GM12878 (cell line): ENCODE measurements at regions not wholly inside any gene's neighbourhood (a gene's known extent, or its start where the extent isn't known, plus 50 kb on each side); places are given as distances from the start of the nearest gene placed in this dataset.

Source experiments
- ATAC-seq: fragments of 200-7000 bp; cut with Tn5 transposase; 3 replicates; pipeline ENCODE4 v1.9.1; 2020; ENCODE audit warnings: mild to moderate bottlenecking, moderate library complexity
- BruUV-seq: library from RNA; stranded (reverse); fragments of 400-500 nt; replicated peaks from 2 replicates; lab custom pipeline; 2021; lab: Mats Ljungman, UMichigan
- CTCF ChIA-PET: fragments of 300-600 bp; sonication (Branson Sonifier 250); formaldehyde crosslinking; extraction: SDS; loops from one replicate; lab custom pipeline; 2021; ENCODE audit warnings: inconsistent platforms; lab: Yijun Ruan, JAX
- POLR2A ChIA-PET: fragments of 350-600 bp; formaldehyde crosslinking; extraction: SDS; loops from one replicate; lab custom pipeline; 2021; ENCODE audit warnings: inconsistent platforms; lab: Charles Lee
- RAD21 ChIA-PET: fragments of 300-600 bp; sonication (Branson Sonifier 250); formaldehyde crosslinking; loops from one replicate; lab custom pipeline; 2023; ENCODE audit warnings: antibody characterized with exemption; ENCODE audit not compliant: unreplicated experiment; lab: Charles Lee
- SMC1A ChIA-PET: fragments of 300-600 bp; sonication (Branson Sonifier 250); formaldehyde crosslinking; loops from one replicate; lab custom pipeline; 2023; ENCODE audit not compliant: unreplicated experiment, uncharacterized antibody; lab: Charles Lee
- DNase-seq: peaks from one replicate; pipeline ENCODE4 v3.0.0-alpha.2; 2011; ENCODE audit warnings: low read depth, low spot score
- FAIRE-seq: peaks from 3 replicates; lab custom pipeline; 2011; peaks lifted over from hg19 to GRCh38; lab: Jason Lieb, UNC
- H2AFZ ChIP-seq: 2 replicates; pipeline ENCODE4 v1.6.0; 2011; ENCODE audit warnings: low read depth, low read length, control low read depth; ENCODE audit not compliant: control insufficient read depth
- H3K27ac ChIP-seq: 2 replicates; pipeline ENCODE4 v1.5.1; 2011; ENCODE audit warnings: control low read depth; ENCODE audit not compliant: control insufficient read depth, insufficient read depth
- H3K27me3 ChIP-seq, 2 experiments: replicated peaks in 1 of 2; 2 replicates each; pipeline versions ENCODE4 v1.6.0 to v1.6.1; 2011; ENCODE audit warnings: low read length in 1 of 2; ENCODE audit not compliant: control insufficient read depth in 2 of 2, insufficient read depth in 2 of 2
- H3K36me3 ChIP-seq, 2 experiments: 2 replicates each; pipeline ENCODE4 v1.5.1; 2011; ENCODE audit warnings: low read length in 1 of 2; ENCODE audit not compliant: control insufficient read depth in 2 of 2, insufficient read depth in 2 of 2
- H3K4me1 ChIP-seq: 2 replicates; pipeline ENCODE4 v1.6.1; 2011; ENCODE audit warnings: mild to moderate bottlenecking, low read length, moderate library complexity, mixed read lengths; ENCODE audit not compliant: control insufficient read depth, insufficient read depth
- H3K4me2 ChIP-seq: 2 replicates; pipeline ENCODE4 v1.6.0; 2011; ENCODE audit warnings: control low read depth; ENCODE audit not compliant: control insufficient read depth, insufficient read depth
- H3K4me3 ChIP-seq: fragments of 200-600 bp; sonication (generic); 2 replicates; pipeline ENCODE4 v1.5.1; 2016
- H3K79me2 ChIP-seq: 2 replicates; pipeline ENCODE4 v1.6.0; 2011; ENCODE audit warnings: low read length; ENCODE audit not compliant: control insufficient read depth, insufficient read depth
- H3K9ac ChIP-seq: 2 replicates; pipeline ENCODE4 v1.8.0; 2011; ENCODE audit warnings: low read length, control low read depth, mixed read lengths; ENCODE audit not compliant: control insufficient read depth, insufficient read depth
- H3K9me3 ChIP-seq: replicated peaks from 3 replicates; pipeline ENCODE4 v1.5.1; 2011; ENCODE audit warnings: mild to moderate bottlenecking, low read length; ENCODE audit not compliant: control insufficient read depth, insufficient read depth
- H4K20me1 ChIP-seq: 2 replicates; pipeline ENCODE4 v1.6.0; 2011; ENCODE audit not compliant: control insufficient read depth, insufficient read depth
- ATF3 ChIP-seq: IDR thresholded peaks from 2 replicates; pipeline ENCODE4 v1.6.1; 2011; ENCODE audit warnings: low read depth, mild to moderate bottlenecking, low read length, moderate library complexity, borderline replicate concordance; ENCODE audit errors: extremely low read depth
- ATF7 ChIP-seq: fragments of 450-650 bp; IDR thresholded peaks from 2 replicates; pipeline ENCODE4 v1.6.1; 2016; ENCODE audit warnings: low read depth, mild to moderate bottlenecking
- BACH1 ChIP-seq: fragments of 450-650 bp; IDR thresholded peaks from 2 replicates; pipeline ENCODE4 v1.6.1; 2017; ENCODE audit warnings: mild to moderate bottlenecking, borderline replicate concordance
- BCLAF1 ChIP-seq: fragments of 450-650 bp; IDR thresholded peaks from 2 replicates; pipeline ENCODE4 v1.6.1; 2017; ENCODE audit warnings: antibody characterized with exemption, mild to moderate bottlenecking, moderate library complexity
- CEBPB ChIP-seq, 2 experiments: fragments of 150-350 bp in 1 of 2; IDR thresholded peaks; 2 replicates each; pipeline ENCODE4 v1.6.1; 2012 to 2014; ENCODE audit warnings: low read depth in 2 of 2, low read length in 2 of 2, borderline replicate concordance in 1 of 2, inconsistent platforms in 1 of 2
- CHD1 ChIP-seq: IDR thresholded peaks from 2 replicates; pipeline ENCODE4 v1.6.1; 2012; ENCODE audit warnings: low read depth, low read length, improper control_type of control experiment
- EGR1 ChIP-seq, 2 experiments: IDR thresholded peaks; 1 replicate in 1 of 2; 2 replicates in 1 of 2; pipeline ENCODE4 v1.6.1; 2011 to 2012; ENCODE audit warnings: low read depth in 2 of 2, low read length in 2 of 2, borderline replicate concordance in 1 of 2, mild to moderate bottlenecking in 1 of 2, moderate library complexity in 1 of 2
- HSF1 ChIP-seq: fragments of 150-350 bp; IDR thresholded peaks from 2 replicates; pipeline ENCODE4 v1.6.1; 2014; ENCODE audit warnings: mild to moderate bottlenecking, low read depth, low read length
- MTA3 ChIP-seq: IDR thresholded peaks from 2 replicates; pipeline ENCODE4 v1.6.1; 2012; ENCODE audit warnings: low read length, inconsistent platforms, borderline replicate concordance
- NFXL1 ChIP-seq: fragments of 450-650 bp; IDR thresholded peaks from 2 replicates; pipeline ENCODE4 v1.6.1; 2017; ENCODE audit warnings: antibody characterized with exemption, mild to moderate bottlenecking, borderline replicate concordance
- NR2C1 ChIP-seq: fragments of 450-650 bp; IDR thresholded peaks from 2 replicates; pipeline ENCODE4 v1.6.1; 2017; ENCODE audit warnings: antibody characterized with exemption, mild to moderate bottlenecking, moderate library complexity
- PAX8 ChIP-seq: fragments of 450-650 bp; IDR thresholded peaks from 2 replicates; pipeline ENCODE4 v1.6.1; 2017; ENCODE audit warnings: mild to moderate bottlenecking, moderate library complexity
- RAD21 ChIP-seq: IDR thresholded peaks from 2 replicates; pipeline ENCODE4 v1.6.1; 2011; ENCODE audit warnings: mild to moderate bottlenecking, low read depth, low read length, moderate library complexity; ENCODE audit not compliant: insufficient read depth
- RB1 ChIP-seq: fragments of 450-650 bp; formaldehyde crosslinking; IDR thresholded peaks from 2 replicates; pipeline ENCODE4 v1.6.1; 2017; ENCODE audit warnings: mild to moderate bottlenecking, borderline replicate concordance
- RBBP5 ChIP-seq: fragments of 200-600 bp; sonication (generic); conservative IDR thresholded peaks from 2 replicates; pipeline ENCODE4 v1.6.1; 2016
- SMAD1 ChIP-seq: fragments of 450-650 bp; IDR thresholded peaks from 2 replicates; pipeline ENCODE4 v1.6.1; 2018; ENCODE audit warnings: mild to moderate bottlenecking, low read depth; ENCODE audit not compliant: partially characterized antibody
- TCF12 ChIP-seq: IDR thresholded peaks from 2 replicates; pipeline ENCODE4 v1.6.1; 2011; ENCODE audit warnings: low read depth, mild to moderate bottlenecking, low read length
- WRNIP1 ChIP-seq: IDR thresholded peaks from 2 replicates; pipeline ENCODE4 v1.6.1; 2011; ENCODE audit warnings: low read depth, low read length, improper control_type of control experiment, borderline replicate concordance
- ZBTB11 ChIP-seq: fragments of 450-650 bp; formaldehyde crosslinking; IDR thresholded peaks from 2 replicates; pipeline ENCODE4 v1.5.0; 2022; ENCODE audit warnings: mild to moderate bottlenecking, missing genetic modification characterization
- WGBS: methylation state at CpG from one replicate; pipeline ENCODE4 v1.1.6; 2016; ENCODE audit warnings: low lambda C conversion rate; ENCODE audit not compliant: insufficient replicate concordance, insufficient coverage; ENCODE audit errors: missing lambda C conversion rate; 5-methylcytosine and 5-hydroxymethylcytosine counted together
- in situ Hi-C: fragments of 300-500 bp; cut with MboI; formaldehyde crosslinking; loops from 9 replicates; pipeline ENCODE4 v1.14.3; 2018; ENCODE audit warnings: mixed read lengths
- intact Hi-C: fragments of 100-400 bp; cut with micrococcal nuclease; formaldehyde crosslinking; loops from one replicate; pipeline ENCODE4 v1.14.2; 2022; ENCODE audit not compliant: unreplicated experiment

- Histone ChIP-seq H3K4me2 (no peak overlapping the region), H3K9me3 (no peaks in the 10 kb centered on the region), H3K27ac (no peak overlapping the region), H4K20me1 (no peaks in the 10 kb centered on the region), H2AFZ (no peak overlapping the region), H3K36me3 (no peaks in the 10 kb centered on the region), H3K9ac (no peak overlapping the region), H3K4me1 (no peaks in the 10 kb centered on the region), H3K79me2 (no peaks in the 10 kb centered on the region), H3K4me3 (no peak overlapping the region), H3K27me3 (no peaks in the 10 kb centered on the region)
- FAIRE-seq (no peak), DNase-seq (no peak), ATAC-seq (no peak)
- RAD21 ChIA-PET = no interaction called here
- POLR2A ChIA-PET = no interaction called here
- in situ Hi-C loops (no loop called here), intact Hi-C loops (no loop called here)
- no TSS peak for BruUV-seq
- SMC1A ChIA-PET = no interaction called here
- TF ChIP-seq BCLAF1 (no peak), RBBP5 (no peak), ATF7 (no peak), NR2C1 (no peak), RB1 (no peak), ATF3 (no peak), BACH1 (no peak), ZBTB11 (CRISPR knock-in tag) (no peak), EGR1 (IDR thresholded peaks at IDR 0.05; ENCODE audit: borderline replicate concordance in 1 of 2, low read depth in 2 of 2, low read length in 2 of 2) (no peak), RAD21 (no peak), MTA3 (no peak), SMAD1 (no peak), CHD1 (no peak), NFXL1 (no peak), CEBPB (IDR thresholded peaks at IDR 0.05; ENCODE audit: borderline replicate concordance in 1 of 2, low read depth in 2 of 2, low read length in 2 of 2) (no peak), TCF12 (no peak), HSF1 (no peak), WRNIP1 (no peak), PAX8 (no peak)
- 0% methylated on average over 1 of the region's 1 CpG for WGBS
- CTCF ChIA-PET = no interaction called here
Observed at GRCh38 chr7:34247468-34247867, 342.1 kb downstream of the BMPER start.
